A172 (cell line): ENCODE measurements at regions not wholly inside any gene's neighbourhood (a gene's known extent, or its start where the extent isn't known, plus 50 kb on each side); places are given as distances from the start of the nearest gene placed in this dataset.
A peak's percentile ranks its signal among the peaks of the same experiment; 100 is the strongest.

Source experiments
- DNase-seq: peaks from one replicate; pipeline ENCODE4 v3.0.0-alpha.2; 2015; ENCODE audit warnings: low spot score

GRCh38 chr11:76607431-76607830 is 63.1 kb downstream of the LRRC32 start:
- DNase-seq, result no peak

GRCh38 chr11:76605338-76606074 is 65.0 kb downstream of the LRRC32 start:
- no peak for DNase-seq

GRCh38 chr11:76604626-76605241 is 65.8 kb downstream of the LRRC32 start:
- peak; percentile 35 for DNase-seq

GRCh38 chr11:76604081-76604625 is 66.4 kb downstream of the LRRC32 start:
- no peak for DNase-seq

GRCh38 chr11:76603202-76603601 is 67.3 kb downstream of the LRRC32 start:
- no peak for DNase-seq
